Muscle of arm (tissue), 1 donor: ENCODE measurements at regions not wholly inside any gene's neighbourhood (a gene's known extent, or its start where the extent isn't known, plus 50 kb on each side); places are given as distances from the start of the nearest gene placed in this dataset.

ENCODE experiments used
- DNase-seq: peaks from one replicate; pipeline ENCODE4 v3.0.0-alpha.2; 2013

DNA sequence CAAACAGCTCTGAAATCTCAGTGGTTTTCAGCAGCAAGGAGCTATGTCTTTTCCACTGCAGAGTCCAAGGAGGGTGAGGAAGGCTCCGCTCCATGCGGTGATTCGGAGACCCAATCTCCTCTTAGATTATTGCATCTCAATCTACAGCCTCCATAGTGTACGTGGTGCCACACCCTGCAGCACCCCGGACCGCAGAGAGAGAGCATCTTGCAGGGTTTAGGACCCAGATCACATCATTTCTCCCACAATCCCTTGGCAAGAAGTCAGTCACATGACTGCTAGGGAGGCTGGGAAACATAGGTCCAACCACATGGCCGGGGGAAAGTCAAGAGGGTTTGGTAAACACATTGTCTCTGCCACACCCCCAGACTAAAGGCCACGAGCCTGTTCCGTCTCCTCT, 209.4 kb upstream of the TMEM132C start:
- DNase-seq, result no peak

DNA sequence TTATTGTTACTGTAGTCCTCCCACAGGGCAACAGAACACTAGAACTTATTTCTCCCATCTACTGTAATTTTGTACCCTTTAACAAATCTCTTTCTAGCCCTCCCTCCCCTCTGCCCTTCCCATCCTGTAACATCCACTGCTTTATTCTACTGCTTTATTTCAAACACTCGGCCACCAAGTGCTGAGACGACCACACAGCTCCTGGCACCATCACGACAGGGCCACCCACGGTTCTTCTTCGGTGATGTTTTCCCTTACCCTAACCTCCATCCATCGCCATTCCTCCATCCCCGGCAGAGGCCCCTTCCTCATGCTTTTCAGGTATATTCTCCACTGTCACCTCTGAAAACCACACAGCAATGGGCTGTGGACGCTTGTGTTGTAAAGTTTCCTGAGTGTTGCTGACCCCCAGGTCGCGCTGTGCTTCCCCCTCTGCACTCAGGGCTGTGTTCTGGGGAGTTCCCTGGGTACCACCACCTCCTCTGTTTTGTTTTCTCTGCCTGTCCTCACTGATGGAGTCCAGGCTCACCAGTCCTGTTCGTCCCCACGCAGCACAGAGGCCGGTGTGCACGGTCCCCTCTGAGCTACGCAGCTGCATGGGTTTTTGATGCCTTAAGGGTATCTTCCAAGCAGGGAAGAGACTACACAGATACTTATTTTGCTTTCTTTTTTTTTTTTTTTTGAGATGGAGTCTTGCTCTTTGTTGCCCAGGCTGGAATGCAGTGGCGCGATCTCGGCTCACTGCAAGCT, 207.2 kb upstream of the TMEM132C start:
- no peak for DNase-seq

DNA sequence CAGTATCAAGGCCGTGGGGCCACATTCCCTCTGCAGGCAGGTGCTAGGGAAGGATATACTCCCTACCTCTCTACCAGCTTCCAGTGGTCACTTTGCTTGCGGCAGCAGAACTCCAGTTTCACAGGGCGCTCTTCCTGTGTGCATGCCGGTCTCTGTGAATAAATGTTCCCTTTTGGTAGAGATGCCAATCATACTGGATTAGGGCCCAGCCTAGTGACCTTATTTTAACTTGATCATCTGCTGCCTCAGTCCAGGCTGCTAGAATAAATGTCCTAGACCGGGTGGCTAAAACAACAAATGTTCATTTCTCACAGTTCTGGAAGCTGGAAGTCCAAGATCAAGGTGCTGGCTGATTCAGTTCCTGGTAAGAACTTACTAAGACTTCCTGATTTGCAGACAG, 198.8 kb upstream of the TMEM132C start:
- DNase-seq, result no peak

DNA sequence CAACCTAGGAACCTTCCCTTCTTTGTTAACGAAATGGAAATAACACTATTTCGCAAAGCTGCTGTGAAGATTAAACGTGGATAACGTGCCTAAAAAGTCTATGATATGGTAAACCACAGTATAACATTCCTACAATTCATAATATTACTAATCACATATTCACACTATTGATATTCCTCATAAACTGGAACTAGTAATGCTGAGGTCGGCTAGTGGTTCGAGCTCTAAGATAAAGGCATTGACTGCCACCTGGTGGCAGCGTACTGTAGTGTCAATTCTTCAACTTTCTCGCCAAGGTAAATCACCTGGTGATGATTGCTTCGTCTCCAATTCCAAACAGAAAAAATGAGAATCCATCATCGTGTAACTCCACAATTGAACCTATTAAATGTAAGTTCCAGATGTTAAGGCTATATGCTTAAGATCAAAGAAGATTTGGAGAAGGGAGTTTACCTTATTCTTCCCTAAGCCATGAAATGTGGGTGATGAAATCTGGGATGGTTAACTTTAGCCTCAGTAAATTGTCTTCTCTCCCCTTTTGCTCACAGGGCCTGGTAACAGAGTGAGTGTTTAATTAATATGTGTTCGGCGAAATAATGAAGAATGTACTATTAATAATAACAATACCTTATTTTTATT, 197.5 kb upstream of the TMEM132C start:
- peak; percentile 38 for DNase-seq

DNA sequence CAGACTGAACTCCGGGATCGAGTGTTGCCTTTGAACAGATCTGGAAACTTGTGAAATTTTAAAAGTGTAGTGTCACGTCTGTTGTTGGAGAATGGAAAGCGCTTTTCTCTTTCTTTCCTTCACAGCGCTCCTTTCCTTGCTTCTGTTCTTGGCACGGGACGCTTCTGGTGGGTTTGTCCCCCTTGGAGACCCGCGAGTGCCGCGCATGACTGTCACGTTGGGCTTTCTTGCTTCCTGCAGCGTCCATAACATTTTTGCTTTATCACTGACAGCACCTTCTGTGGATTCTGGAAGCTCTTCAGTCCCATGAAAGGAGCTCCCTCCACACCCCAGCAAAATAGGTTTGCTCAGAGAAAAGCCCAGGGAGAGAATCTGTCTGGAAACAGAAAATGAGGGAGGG, 193.0 kb upstream of the TMEM132C start:
- DNase-seq, result no peak

DNA sequence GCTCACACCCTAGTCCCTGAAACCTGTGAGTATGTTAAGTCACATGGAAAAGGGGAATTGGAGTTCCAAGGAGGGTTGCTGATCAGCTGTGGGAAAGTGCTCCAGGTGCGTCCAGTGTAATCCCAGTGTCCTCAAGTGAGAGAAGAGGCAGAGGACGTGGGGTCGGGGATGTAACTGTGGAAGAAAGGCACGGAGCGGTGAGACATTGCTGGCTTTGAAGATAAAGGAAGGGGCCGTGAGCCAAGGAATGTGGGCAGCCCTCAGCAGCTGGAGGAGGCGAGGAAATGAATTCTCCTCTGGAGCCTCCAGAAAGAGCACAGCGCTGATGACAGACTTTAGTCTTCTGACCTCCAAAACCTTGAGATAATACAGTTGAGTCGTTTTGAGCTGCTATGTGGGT, 191.6 kb upstream of the TMEM132C start:
- no peak for DNase-seq

DNA sequence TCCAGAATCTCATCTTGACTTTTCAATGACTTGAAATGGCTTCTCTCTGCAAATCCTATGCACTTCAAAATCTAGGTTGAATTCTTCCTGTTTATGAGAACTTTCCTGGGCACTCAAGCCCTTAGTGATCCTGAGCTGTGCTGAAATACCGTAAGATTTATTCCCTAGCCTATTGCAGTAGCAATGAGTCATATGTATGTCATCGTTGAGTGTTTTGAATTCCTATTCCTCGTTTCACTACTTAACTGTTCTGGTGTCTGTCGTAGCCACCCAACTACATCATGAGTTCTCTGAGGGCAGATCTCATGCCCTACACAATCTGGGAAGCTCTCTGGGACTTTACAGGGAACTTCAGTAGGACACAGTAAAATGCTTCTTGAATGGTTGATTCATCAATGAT, 190.8 kb upstream of the TMEM132C start:
- no peak for DNase-seq

DNA sequence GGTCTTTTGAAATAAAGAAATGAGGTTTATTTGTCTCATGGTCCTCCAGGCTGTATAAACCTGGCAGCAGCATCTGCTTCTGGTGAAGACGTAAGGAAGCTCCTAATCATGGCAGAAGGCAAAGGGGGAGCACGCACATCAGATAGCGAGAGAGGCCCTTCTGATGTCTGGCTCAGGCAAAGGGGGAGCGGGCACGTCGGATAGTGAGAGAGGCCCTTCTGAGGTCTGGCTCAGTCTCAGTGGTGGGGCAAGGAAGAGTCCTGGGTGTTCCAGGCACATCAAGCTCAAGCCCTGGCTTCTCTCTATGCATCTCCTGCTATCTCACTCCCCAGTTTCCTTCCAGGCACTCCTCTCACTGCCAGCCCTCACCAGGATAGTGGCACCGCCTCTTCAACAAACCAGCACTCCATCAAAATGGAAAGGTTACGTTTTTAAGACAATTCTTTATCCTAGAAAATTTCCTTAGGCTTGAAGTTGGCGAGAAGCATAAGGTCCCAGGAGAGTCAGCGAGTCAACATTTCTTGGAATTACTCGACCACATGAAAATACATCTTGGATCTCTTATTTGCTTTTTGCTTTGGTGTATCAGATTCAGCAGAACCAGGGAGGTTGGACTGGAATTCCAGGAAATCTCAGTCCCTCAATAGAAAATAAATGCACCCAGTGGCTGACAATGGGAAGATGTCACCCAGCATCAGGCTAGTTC, 189.6 kb upstream of the TMEM132C start:
- DNase-seq, result peak; percentile 47

DNA sequence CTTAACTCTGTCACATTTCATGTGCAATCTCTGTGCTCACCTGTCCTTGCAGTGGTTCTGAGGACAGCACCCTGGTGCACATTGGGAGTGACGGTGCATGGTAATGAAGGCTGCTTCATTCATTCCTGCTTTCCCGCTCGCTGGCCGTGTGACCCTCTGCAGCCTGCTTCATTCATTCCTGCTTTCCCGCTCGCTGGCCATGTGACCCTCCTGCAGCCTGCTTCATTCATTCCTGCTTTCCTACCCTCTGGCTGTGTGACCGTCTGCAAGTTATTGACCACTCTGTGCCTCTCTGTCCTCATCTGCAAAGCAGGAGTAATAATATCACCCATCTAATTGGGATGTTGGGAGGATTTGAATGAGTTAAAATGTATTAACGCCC, 189.1 kb upstream of the TMEM132C start:
- no peak for DNase-seq

DNA sequence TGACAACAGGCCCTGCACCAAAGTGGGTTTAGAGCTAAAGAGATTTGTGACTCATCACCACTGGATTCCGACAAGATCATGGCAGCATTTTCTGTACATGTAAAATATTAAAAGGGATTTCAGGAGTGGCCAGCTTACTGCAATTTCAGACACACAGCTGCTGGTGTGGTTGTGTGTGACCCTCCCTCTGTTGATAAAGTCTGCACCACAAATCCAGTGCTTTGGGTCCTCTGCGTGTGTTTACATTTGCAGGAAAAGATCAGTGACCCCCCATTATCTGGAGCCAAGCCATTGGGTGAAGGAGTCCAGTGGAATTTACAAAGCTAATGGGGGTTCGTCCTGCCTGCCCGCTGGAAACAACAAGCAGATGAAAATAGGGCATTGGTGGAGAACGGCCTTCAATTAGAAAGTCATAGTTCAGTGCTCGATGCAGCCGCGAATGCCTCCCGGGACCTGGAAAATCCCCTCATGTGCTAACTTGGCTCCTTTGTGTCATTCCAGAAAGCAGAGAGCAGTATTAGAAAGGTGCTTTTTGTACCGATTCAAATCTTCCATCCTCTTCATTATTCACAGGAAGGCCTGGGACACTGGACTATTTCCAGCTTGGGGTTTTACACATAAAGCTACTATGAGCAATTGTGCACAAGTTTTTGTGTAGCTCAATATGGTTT, 188.5 kb upstream of the TMEM132C start:
- peak; percentile 19 for DNase-seq

DNA sequence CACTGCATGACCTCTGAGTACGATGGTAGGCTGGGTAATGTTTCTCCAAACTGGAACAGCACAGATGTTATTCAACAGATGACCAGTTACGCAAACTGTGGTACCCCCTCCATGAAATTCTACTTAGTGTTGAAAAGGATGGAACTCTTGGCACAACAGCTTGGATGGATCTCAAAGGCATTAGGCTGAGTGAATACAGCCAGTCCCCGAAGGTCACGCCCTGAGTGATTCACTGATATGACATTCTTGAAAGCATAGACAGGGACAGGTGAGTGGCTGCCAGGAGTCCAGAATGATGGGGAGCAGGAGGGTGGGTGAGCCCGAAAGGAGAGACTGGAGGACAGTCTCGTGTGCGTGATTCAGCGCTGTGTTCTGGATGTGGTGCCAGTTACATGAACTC, 187.5 kb upstream of the TMEM132C start:
- no peak for DNase-seq

DNA sequence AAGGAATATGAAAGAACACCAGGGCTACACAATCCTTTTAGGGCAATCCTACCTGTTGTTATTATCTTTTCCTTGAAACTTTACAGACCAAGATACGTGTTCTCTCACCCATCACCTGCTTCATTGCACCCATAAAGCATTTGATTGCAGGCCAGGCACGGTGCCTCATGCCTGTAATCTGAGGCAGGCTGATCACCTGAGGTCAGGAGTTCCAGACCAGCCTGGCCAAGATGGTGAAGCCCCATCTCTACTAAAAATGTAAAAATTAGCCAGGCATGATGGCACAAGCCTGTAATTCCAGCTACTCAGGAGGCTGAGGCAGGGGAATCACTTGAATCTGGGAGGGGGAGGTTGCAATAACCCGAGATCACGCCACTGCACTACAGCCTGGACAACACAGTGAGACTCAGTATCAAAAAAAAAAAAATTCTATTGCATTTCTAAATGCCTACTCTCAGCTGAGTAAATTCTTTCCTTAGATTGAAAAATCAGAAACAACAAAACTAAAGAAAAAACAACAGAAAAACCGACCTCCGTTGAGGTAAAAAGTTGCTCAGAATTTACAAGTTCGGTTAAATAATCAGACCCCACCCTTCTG, 183.7 kb upstream of the TMEM132C start:
- DNase-seq, result no peak

DNA sequence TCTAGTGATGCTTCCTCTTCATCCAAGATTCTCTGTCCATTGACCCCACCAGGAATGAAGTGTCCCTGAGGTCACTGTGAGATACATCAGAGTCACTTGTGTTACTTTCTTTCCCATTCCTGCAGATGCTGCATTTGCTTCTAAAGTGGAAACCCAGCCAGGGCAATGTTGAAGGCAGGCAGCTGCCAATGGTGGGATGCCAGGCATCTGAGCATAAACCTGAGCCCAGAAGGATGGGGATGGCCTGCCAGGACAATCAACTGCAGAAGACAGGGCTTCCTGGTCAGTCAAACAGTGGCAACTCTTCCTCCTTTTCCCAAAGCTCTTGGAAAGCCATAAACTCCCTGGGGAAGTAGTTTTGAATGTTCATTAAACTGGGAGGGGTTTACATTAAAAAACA, 178.0 kb upstream of the TMEM132C start:
- DNase-seq, result no peak

DNA sequence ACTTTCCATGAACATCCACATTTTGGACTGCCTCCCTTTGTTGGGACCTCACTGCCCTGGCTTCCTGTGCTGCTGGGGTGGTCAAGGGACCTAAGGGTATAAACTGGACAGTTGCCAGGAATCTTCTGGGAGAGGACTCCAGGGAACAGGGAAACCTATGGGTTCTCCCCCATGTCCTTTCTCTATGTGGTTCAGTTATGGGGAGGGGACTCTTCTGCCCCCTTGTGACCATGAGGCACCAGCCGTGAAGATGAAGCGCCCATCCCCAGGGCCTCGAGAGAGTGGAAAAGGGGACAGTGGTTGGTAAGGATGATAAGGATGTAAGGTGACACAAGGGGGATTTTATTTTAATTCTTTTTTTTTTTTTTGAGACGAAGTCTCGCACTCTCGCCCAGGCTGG, 177.0 kb upstream of the TMEM132C start:
- DNase-seq, result no peak

DNA sequence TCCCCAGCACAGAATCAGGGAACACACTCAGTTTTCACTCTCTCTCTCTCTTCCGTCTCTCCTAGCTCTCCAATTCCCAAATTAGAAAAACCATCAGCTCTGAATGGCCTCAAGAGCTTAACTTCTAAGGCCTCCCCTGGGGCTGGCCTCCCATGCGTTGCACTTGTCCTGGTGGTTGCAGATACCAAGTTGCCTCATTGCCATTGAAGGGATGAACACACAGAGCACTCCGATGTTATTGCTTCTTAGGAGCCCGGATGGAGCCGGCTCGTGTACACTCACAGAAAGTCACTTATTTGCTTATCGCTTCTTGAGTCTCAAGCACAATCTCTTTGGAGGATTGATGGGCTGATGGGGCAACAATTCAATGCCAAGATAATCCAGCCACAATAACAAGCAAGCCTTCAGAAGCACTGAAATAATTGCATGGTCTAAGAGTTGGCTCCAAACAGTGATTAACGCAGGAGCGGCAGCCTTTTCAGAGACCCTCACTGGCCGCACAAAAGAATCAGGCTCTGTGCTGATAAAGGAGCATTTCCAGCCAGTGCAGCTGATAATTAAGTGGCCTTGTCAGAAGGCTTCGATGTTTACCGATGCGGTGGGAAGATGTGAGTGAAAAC, 175.8 kb upstream of the TMEM132C start:
- no peak for DNase-seq

DNA sequence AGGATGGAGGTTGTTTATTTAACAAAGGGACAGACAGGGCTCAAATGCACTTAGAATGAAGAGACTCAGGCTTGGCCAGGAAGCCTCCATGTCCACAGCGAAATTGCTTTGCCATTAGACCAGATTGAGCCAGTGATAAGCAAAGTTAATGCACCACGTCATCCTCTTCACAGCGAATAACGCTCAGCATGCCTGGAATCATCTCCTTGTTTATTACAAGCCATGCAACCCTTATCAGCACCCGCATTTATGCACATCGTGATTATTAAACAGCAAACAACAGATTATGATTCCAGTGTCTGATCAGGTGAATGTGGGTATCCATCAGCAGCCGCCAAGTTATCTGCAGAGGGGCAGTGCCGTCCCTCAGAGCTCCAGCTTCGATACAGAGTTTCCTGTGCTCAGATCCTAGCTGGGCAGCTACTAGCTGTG, 175.0 kb upstream of the TMEM132C start:
- no peak for DNase-seq

DNA sequence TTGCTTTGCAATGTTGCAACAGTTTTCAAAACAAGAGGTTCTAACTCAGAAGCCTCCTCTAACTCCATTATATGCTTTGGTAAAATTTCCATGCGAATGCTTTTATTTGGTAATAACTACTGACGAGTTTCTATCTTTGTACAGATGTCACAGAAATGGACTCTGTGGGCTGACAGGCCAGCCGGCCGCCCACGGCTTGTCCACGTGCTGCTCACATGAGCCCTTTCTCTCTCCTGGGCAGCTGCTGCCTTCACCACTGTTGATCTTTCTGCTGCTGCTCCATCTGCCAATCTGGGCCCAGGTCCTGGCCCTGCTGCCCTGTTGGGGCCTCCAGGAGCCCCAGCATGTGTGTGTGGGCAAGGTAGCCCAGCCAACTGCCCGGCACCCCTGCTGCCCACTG, 168.2 kb upstream of the TMEM132C start:
- no peak for DNase-seq

DNA sequence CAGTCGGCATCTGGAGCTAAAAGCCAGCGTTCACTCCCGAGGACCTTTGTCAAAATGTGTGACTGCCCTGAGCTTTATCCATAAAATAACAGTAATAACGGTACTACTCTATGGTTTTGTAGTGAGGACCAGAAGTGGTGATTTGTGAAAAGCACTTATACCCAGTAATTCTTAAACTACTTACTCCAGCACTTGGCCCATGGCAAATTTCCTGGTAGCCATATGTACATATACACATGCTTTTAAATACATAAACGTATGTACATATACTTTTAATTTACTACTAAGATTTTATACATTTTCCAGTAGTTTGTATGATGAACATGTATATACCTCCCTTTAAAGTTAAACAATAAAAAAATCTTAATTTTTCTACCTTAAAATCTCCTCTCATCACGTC, 163.8 kb upstream of the TMEM132C start:
- no peak for DNase-seq

DNA sequence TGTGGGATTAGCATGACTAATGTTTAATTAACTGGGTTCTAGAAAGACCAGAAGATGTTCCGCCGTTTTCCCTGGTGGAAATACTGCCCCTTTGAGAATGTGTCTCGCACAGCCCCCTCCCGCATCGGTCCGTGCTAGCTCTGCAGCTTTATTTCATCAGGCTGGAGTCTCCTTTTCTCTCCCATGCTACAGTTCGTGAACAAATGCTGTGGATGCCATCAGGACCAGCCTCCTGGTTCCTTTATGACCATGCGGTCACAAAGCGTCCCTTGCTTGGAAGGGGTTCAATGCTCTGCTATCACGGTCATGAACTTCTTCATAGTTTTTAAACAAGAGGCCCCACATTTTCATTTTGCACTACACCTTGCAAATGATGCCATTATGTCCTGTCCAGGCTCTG, 157.7 kb upstream of the TMEM132C start:
- no peak for DNase-seq

DNA sequence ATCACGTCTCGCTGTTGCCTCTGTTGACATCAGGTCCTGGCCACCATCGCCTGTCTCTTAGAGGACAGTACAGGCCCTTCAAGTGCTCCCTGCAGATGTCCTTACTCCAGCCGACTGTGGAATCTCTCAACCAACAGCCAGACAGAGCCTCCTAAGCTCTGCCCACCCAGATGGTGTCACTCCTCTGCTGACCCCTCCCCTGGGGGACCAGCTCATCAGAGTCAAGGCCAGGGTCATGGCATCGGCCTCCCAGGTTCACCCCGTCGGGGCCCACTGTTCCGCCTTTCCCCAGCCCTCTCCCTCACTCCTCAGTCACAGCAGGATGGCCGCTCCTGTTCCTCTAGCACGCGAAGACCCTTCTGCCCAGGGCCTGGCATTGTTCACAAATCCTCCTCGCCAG, 157.3 kb upstream of the TMEM132C start:
- DNase-seq, result no peak

DNA sequence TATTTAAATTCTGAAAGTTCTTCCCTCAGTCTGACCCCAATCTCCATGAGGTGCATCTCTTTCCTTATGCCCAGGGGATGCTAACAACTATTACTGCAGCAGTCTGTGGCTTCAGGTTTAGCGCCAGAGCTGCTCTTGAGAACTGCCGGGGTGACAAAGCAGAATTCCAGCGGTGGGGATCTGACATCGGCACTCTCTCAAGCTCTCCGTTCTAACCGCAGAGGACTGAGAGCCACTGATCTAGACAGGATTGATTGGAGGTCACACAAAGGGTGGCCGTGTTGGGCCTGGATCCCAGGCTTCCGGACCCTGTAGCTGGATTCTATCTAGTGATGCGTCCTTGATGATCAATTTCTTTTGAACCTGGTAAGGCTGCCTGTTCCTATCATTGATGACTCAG, 155.6 kb upstream of the TMEM132C start:
- DNase-seq, result no peak

DNA sequence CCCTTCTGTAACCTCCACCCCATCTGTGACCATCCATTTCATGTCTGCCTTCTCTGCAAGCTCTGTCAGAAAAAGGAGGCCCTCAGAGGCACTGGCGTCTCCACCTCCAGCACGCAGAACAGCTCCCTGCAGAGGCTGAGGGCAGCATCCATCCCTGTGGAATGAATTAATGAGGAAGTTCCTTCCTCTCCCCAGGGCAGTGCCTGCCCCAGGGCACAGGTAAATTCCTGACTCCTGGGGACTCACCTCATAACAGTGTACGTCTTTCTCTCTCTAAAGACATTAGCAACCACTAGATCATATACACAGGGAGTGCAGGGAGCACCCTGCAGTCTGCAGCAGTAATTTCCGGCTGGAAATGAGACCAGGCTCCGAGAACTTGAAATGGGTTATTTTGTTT, 155.0 kb upstream of the TMEM132C start:
- DNase-seq, result no peak
